ENCODE measurements at regions not wholly inside any gene's neighbourhood (a gene's known extent, or its start where the extent isn't known, plus 50 kb on each side); places are given as distances from the start of the nearest gene placed in this dataset.

GRCh38 chr19:32266460-32266859, 79.0 kb upstream of the ZNF507 start:
- intact Hi-C loops (cut with micrococcal nuclease), result no loop called here

- intact Hi-C loops (cut with micrococcal nuclease), result no loop called here
Measured at GRCh38 chr19:32268381-32268780, 77.0 kb upstream of the ZNF507 start.

GRCh38 chr19:32269831-32270230, 75.6 kb upstream of the ZNF507 start:
- intact Hi-C loops (cut with micrococcal nuclease), result no loop called here

GRCh38 chr19:32273483-32273882, 71.9 kb upstream of the ZNF507 start:
- intact Hi-C loops (cut with micrococcal nuclease), result no loop called here

GRCh38 chr19:32287086-32287485, 58.3 kb upstream of the ZNF507 start:
- intact Hi-C loops (cut with micrococcal nuclease), result no loop called here

- intact Hi-C loops (cut with micrococcal nuclease), result no loop called here
Measured at GRCh38 chr19:32287811-32288227, 57.6 kb upstream of the ZNF507 start.

GRCh38 chr19:32289566-32290210, 55.7 kb upstream of the ZNF507 start:
- intact Hi-C loops (cut with micrococcal nuclease), result no loop called here

GRCh38 chr19:32291876-32292275, 53.5 kb upstream of the ZNF507 start:
- intact Hi-C loops (cut with micrococcal nuclease), result no loop called here

GRCh38 chr19:32294871-32295438, 50.5 kb upstream of the ZNF507 start:
- intact Hi-C loops (cut with micrococcal nuclease), result no loop called here

Data from T-helper 2 cell treated with Interferon-gamma antibody and Interleukin-4, amounts not matched to agents 100 ng/mL and 5 ng/mL, for 36 hours (primary cell).